Sciatic nerve (tissue), 2 donors: ENCODE measurements at regions not wholly inside any gene's neighbourhood (a gene's known extent, or its start where the extent isn't known, plus 50 kb on each side); places are given as distances from the start of the nearest gene placed in this dataset.
A peak's percentile ranks its signal among the peaks of the same experiment; 100 is the strongest.

ENCODE experiments used
- ATAC-seq: fragments of 200-7000 bp; cut with Tn5 transposase; one replicate; pipeline ENCODE4 v1.9.1; 2020; ENCODE audit warnings: mild to moderate bottlenecking, moderate library complexity
- DNase-seq: peaks from one replicate; pipeline ENCODE4 v3.0.0-alpha.2; 2020; ENCODE audit warnings: low spot score
- intact Hi-C: fragments of 100-400 bp; cut with DNase I; formaldehyde crosslinking; loops from one replicate; pipeline ENCODE4 v1.14.2; 2022
- donor health status: DM: no; HTN: no; CAD: no.
- donor health status: DM: no; HTN: no; CAD: no.

GRCh38 chr18:45353530-45353929 lies 261.7 kb upstream of the SLC14A2 start:
- ATAC-seq = no peak
- intact Hi-C loops = no loop called here
- no peak for DNase-seq

GRCh38 chr18:45355944-45356520 lies 259.2 kb upstream of the SLC14A2 start:
- DNase-seq = no peak
- intact Hi-C loops = no loop called here

GRCh38 chr18:45357686-45358470 lies 257.4 kb upstream of the SLC14A2 start:
- no peak for ATAC-seq
- intact Hi-C loops = no loop called here
- no peak for DNase-seq

More at GRCh38 chr18:45355944-45356520, 259.2 kb upstream of the SLC14A2 start:
- ATAC-seq = no peak

- intact Hi-C loops = no loop called here
- DNase-seq (no peak), ATAC-seq (no peak)
Measured at GRCh38 chr18:45359275-45360009, 255.8 kb upstream of the SLC14A2 start.

- intact Hi-C loops = no loop called here
- no peak for DNase-seq
- ATAC-seq = peak; percentile 70
Measured at GRCh38 chr18:45361125-45361851, 254.0 kb upstream of the SLC14A2 start.

GRCh38 chr18:45363196-45363595 lies 252.1 kb upstream of the SLC14A2 start:
- DNase-seq = no peak
- intact Hi-C loops = no loop called here
- no peak for ATAC-seq

GRCh38 chr18:45365835-45366234 lies 249.4 kb upstream of the SLC14A2 start:
- DNase-seq = no peak
- intact Hi-C loops = no loop called here
- ATAC-seq = peak; percentile 35

GRCh38 chr18:45370255-45371010 lies 244.8 kb upstream of the SLC14A2 start:
- no peak for ATAC-seq
- DNase-seq = no peak
- intact Hi-C loops = no loop called here

- intact Hi-C loops = no loop called here
- no peak for ATAC-seq
- no peak for DNase-seq
Measured at GRCh38 chr18:45373286-45373880, 241.9 kb upstream of the SLC14A2 start.

GRCh38 chr18:45374236-45374635 lies 241.0 kb upstream of the SLC14A2 start:
- no peak for DNase-seq
- intact Hi-C loops = no loop called here
- no peak for ATAC-seq

GRCh38 chr18:45374878-45375630 lies 240.2 kb upstream of the SLC14A2 start:
- no peak for ATAC-seq
- DNase-seq = no peak
- intact Hi-C loops = no loop called here

GRCh38 chr18:45376193-45376592 lies 239.1 kb upstream of the SLC14A2 start:
- DNase-seq = no peak
- intact Hi-C loops = no loop called here
- no peak for ATAC-seq

GRCh38 chr18:45378308-45378707 lies 237.0 kb upstream of the SLC14A2 start:
- ATAC-seq (no peak), DNase-seq (no peak)
- intact Hi-C loops = no loop called here

GRCh38 chr18:45378933-45379332 lies 236.3 kb upstream of the SLC14A2 start:
- no peak for DNase-seq
- intact Hi-C loops = no loop called here
- ATAC-seq = no peak

GRCh38 chr18:45379903-45380302 lies 235.4 kb upstream of the SLC14A2 start:
- DNase-seq (no peak), ATAC-seq (no peak)
- intact Hi-C loops = no loop called here

- intact Hi-C loops = no loop called here
- ATAC-seq (no peak), DNase-seq (no peak)
Measured at GRCh38 chr18:45381282-45381681, 234.0 kb upstream of the SLC14A2 start.

GRCh38 chr18:45383228-45383627 lies 232.0 kb upstream of the SLC14A2 start:
- ATAC-seq (no peak), DNase-seq (no peak)
- intact Hi-C loops = no loop called here
